NCI-H1930 (cell line): ENCODE measurements at regions not wholly inside any gene's neighbourhood (a gene's known extent, or its start where the extent isn't known, plus 50 kb on each side); places are given as distances from the start of the nearest gene placed in this dataset.
"Not testable (repeated sequence)": the region's sequence is repeated elsewhere in the genome, so short reads cannot be mapped to it uniquely, and the experiment has no call there.

Experiments
- DNase-seq, 2 experiments: peaks; one replicate each; lab custom pipeline; 2025; lab: John Stamatoyannopoulos, UW

- DNase-seq = no peak
Measured at GRCh38 chr6:40685862-40686261, 98.7 kb upstream of the LRFN2 start.

GRCh38 chr6:40681622-40682021 lies 94.5 kb upstream of the LRFN2 start:
- DNase-seq = no peak

GRCh38 chr6:40678941-40679340 lies 91.8 kb upstream of the LRFN2 start:
- no peak for DNase-seq

GRCh38 chr6:40674170-40674569 lies 87.0 kb upstream of the LRFN2 start:
- DNase-seq = no peak

- no peak for DNase-seq
Measured at GRCh38 chr6:40672087-40672486, 84.9 kb upstream of the LRFN2 start.

GRCh38 chr6:40671694-40672050 lies 84.5 kb upstream of the LRFN2 start:
- no peak for DNase-seq

- no peak for DNase-seq
Measured at GRCh38 chr6:40671001-40671693, 84.0 kb upstream of the LRFN2 start.

- DNase-seq = no peak
Measured at GRCh38 chr6:40669343-40669742, 82.2 kb upstream of the LRFN2 start.

- no peak for DNase-seq
Measured at GRCh38 chr6:40668203-40668602, 81.0 kb upstream of the LRFN2 start.

- DNase-seq = no peak
Measured at GRCh38 chr6:40666530-40666929, 79.4 kb upstream of the LRFN2 start.

GRCh38 chr6:40661726-40662125 lies 74.6 kb upstream of the LRFN2 start:
- DNase-seq = no peak

GRCh38 chr6:40656772-40657171 lies 69.6 kb upstream of the LRFN2 start:
- DNase-seq = not testable (repeated sequence)

- no peak for DNase-seq
Measured at GRCh38 chr6:40654828-40655227, 67.7 kb upstream of the LRFN2 start.

- no peak for DNase-seq
Measured at GRCh38 chr6:40645043-40645442, 57.9 kb upstream of the LRFN2 start.

GRCh38 chr6:40642837-40643236 lies 55.7 kb upstream of the LRFN2 start:
- DNase-seq = no peak

GRCh38 chr6:40642190-40642589 lies 55.0 kb upstream of the LRFN2 start:
- DNase-seq = no peak

GRCh38 chr6:40640599-40641227 lies 53.5 kb upstream of the LRFN2 start:
- no peak for DNase-seq
